Non-pigmented ciliary epithelial cell (primary cell): ENCODE measurements at regions not wholly inside any gene's neighbourhood (a gene's known extent, or its start where the extent isn't known, plus 50 kb on each side); places are given as distances from the start of the nearest gene placed in this dataset.

Experiments used
- DNase-seq: peaks from one replicate; pipeline ENCODE4 v3.0.0-alpha.2; 2010; ENCODE audit warnings: low read depth

DNA sequence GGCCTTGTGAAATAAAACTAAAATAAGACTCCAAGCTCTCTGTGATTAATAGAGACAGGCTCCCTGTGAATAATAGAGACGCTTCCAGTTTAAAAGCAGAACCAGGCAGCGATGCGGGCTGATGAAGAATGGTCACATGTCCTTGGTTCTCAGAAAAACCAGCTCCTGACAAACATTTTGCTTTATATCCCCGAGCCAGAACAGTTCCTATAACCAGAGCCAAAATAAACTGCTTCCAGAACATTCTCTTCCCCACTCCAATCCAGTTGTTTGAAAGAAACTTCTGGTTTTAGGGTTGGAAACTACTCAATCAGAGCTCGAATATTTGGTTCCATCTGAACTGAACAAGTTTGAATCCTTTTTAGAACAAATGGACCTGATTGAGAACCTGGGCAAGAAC lies 213.7 kb downstream of the TSN start:
- DNase-seq = no peak

DNA sequence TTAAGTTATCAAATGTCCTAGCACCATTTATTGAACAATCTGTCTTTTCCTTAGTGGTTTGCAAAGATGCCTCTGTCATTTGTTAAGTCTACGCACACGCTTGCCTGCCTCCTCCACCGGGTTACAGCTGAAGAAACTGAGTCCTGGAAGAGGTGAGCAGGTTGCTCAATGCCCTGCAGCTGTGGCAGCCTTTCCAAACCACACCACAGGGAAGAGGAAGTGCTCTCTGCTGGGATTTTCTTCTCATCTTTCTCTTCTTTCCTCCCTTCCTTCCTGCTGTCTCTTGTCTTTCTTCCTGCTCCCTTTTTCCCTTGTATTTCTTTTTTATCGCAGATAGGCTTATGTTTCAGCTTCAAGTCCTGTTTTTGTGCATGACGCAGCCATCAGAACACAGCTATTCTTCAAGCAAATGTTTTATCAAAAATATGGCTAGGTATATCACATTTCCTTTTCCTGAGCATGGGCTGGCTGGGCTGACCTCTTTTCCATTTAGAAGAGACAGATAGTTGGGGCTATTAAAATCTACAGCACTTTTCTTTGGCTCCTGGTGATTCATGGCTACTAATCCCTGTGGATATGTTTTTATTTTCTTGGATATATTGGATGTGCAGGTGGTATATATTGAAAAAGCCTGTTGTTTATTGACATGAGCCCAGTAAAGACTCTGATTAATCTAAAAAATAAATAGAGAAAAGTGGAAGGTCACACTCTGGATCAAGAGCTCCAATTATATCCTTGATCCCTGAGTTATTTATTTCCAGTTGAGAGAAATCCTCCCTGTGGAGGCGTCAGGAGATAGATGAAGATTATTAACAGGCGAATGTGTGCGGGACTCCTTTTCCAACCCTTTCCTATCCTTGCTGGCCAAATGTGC lies 214.6 kb downstream of the TSN start:
- DNase-seq = no peak

DNA sequence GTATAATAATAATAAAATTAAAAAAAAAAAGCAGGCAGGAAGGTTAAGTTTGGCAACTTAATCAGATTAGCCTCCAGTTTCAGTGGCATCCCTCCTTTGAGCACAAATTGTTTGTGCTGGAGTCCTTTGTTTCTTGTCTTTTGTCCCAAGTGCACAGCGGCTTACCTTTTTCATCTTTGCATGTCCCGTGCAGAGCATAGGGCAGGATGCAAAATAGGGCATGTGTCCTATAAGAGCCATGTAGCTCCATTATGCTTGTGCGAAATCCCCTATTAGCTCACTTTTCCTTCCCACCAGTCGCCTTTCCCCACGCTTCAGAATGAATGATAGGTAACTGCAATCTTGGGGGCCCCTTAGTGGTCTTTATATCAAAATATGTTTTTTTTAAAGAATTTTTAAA lies 216.8 kb downstream of the TSN start:
- DNase-seq = no peak

DNA sequence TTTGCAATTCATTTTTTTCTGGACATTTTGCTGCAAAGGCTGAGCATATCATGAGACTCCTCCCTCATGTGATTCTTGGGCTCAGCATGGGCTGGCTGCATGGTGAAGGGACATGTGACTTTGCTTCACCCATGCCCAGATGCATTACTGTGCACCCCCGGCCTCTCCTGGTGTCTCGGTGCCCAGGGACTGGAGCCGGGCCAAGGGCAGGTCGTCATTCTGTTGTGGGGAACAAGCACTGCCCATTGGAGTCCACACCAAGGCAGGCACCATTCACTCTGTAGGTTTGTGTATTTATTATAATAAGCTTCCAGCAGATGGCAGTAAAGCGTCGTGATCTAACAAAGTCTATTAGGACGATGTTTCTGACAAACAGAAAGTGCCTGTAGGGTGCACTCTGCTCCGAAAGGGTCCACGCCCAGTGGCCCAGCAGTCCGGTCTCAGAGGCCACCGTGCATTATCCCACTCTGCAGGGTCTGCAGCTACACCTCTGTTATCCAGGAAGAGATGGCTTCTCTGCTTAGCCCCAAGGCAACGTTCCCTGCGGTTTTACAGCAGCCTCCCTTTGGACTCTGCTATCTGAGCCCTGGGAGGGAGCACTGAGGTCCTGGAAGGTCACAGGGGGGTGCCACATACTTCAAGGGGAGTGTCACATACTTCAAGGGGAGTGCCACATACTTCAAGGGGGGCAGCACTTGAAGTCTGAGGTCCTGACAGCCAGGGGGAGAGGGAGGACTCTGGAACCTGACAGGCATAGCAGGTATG lies 219.6 kb downstream of the TSN start:
- DNase-seq = peak; percentile 28

DNA sequence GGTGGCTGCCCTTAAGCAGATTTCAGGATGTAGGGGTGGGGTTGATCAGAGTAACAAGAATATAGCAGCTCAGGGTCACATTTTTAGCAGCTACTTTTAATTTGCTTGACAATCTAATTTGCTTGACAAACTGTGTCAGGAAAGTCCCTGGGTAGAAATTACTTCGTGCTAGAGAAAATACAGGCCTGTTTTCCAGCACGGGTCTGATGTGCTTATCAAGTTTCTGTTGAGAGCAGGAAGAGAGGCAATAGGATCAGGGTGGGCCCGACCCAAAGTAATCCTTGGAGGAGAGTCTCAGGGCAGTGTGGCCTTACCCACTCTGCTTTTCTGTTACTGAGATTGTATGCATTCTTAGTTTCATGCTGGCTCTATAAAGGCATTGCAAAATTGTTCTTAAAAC lies 221.5 kb downstream of the TSN start:
- no peak for DNase-seq

DNA sequence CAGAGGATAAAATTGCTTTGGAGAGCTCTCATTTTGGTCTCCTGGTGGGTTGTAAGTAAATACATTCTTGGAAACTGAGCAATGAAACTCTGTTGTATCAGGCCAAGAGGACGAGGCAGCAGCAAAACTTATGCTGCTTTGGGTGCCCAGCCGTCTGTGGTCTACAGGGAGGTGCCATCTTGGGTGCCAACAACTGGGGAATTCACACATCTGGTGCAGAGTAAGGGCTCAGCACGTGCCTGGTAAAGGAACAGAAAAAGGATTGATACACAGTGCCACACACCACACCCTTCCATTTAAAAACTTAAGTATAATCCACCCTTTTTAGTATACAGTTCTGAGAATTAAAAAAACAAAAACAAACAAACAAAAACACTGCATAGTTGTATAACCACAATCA lies 221.9 kb downstream of the TSN start:
- no peak for DNase-seq

DNA sequence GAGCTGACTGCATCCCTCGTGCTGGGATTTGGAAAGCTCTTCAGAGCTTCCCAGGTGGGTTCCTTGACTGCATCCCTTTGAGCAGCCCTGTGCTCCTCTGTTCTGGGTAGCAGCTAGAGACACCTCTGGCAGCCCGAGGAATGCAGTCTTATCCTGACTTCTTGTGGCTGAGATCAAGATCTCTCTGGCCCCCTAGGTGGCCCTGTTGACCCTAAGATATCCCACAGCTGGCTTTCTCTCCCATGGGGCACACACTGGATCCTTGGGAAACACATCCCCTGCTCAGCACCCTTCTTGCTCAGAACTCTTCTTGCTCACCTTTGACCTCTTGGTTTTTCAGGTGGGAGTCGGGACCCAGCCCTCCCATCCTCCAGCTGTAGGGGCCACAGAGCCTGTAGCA lies 237.2 kb downstream of the TSN start:
- no peak for DNase-seq

DNA sequence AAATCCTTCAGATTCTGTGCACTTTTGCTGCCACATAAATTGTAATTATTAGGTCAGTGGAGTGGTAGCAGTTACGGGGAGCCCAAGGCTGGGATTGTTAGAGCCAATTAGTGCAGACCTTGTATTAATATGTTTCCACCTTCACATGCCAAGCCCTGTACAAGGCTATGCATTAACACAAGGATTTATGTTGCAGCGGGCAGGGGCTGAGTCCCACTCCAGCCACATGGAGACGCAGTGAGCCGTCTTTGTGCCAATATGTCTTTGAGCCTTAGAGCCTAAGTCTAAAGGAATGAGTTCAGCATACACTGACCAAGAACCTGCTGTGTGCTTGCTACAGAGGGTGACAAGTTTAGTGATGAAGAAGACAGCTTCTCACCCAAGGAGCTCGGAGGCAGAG lies 238.2 kb downstream of the TSN start:
- DNase-seq = no peak

DNA sequence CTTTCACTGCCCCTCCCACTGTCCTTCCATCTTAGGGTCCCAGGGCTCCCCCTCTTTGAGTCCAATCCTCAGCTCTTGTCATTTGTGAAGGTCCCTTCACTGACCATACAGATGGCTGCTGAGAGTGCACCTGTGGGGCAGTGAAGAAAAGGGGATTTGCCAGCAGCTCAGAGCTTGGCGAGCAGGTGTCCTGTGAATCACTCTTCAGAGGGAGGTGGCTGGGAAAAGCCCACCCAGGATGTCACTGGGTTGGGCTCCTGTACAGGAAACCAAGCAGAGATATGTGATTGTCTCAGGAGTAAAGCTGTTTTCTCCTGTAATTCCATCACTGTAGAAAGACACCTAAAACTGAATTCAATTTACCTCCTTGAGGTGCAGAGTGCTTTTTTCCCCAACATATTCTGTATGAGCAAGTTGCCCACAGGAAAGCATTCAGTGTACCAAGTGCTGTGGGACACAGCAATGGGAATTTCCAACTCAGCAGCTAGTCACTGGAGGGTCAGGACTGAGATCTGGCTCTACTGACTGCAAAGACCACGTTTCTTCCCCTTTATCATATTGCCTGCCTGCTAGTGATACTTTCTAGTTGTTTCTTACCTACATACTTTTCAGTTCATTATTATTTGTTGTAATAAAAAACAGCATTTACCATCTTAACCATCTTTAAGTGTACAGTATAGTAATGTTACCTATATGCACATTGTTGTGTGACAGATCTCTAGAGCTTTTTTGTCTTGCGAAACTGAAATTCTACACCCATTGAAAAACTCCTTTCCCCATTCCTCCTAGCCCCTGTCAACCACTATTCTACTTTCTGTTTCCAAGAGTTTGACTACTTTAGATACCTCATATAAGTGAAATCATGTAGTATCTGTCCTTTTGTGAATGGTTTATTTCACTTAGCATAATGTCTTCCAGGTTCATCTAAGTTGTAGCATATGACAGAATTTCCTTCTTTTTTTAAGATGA lies 239.1 kb downstream of the TSN start:
- DNase-seq = no peak

DNA sequence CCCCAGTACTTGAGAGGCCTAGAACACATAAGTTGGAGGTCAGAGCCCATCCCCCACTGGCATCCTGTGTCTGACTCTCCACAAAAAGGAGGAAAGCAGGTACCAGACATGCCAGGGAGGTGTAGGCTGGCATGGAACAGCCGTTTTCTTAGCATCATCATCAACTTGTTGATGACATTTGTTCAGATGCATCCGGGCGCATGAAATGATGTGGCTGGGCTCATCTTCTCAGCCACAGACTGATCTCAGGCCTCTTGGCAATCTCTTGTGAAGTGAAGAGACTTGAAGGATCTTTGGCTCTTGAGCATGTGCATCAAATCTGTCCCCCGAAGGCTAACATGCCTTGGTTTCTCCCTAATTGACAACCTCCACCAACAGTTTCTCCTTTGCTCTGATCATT lies 243.3 kb downstream of the TSN start:
- DNase-seq = no peak

DNA sequence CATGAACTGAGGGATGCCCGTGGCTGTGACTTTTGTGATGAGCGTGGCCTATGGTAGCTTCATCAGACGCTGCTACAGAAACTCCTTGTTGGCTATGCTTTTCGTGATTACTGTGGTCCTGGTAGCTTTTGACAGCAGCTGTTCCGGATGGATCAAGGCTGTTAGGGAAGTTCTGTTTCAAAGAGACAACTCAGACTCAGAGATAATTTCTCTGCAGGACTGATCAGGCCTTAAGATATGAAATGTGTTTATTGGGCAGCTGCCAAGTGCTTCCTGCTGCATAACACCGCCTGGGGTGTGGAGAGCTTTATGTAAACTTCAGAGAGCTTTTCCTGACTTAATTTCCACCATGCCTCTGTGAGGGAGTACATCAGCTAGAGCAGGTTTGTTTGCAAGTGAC lies 243.8 kb downstream of the TSN start:
- peak; percentile 31 for DNase-seq

DNA sequence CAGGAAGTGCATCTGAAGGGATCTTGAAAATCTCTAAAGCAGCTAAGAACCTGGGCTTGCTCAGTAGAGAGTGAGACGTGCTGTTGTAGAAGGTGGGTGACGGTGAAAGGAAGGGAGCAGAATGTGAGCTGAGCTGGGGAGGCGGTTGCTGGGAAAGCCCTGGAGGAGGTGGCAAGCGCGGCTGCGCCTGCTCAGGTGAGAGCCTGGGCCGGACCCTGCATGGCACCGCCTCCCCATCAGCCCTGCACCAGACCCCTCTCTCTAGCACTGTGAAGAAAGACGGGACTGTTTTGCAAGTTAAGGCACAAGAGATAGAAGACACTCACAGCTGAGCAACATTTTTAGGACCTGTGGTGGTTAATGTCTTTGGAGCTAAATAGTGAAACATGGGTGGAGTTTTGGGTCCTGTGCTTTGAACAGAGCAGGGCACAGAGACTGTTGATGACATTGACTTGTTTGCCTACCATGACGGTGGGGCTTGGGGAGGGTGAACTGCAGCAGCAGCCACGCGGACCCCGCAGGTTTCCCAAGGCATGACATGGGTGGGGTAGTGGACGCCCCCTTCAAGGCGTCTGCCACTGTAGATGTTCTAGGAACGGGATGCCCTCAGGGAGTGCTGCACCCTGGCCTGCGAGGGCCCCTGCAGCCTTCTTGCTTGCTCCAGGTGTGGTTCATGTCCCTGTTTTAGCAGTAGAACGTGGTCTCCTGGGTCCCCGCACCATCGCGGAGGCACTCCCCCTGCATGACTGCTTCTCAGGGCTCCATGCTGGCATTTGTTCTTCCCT lies 245.3 kb downstream of the TSN start:
- no peak for DNase-seq

DNA sequence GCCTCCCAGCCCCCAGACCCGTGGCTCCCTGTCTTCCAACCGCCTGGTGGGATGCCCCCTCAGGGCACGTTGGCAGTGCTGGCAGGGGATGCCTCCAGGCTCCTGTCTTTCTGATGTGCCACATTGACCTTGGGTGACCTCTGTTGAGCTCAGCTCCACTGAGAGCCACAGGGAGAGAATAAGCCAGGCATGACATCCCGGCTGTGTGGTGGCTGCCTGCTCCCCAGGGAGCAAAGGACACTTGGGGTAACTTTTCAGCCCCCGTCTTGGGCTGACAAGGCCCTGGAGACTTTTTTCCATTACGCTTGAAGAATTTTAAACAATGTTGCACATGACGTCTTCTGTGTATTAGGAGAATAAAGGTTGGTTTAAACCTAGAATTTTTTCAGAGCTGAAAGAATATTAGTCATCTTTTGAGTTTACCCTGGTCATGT lies 246.0 kb downstream of the TSN start:
- peak; percentile 4 for DNase-seq

DNA sequence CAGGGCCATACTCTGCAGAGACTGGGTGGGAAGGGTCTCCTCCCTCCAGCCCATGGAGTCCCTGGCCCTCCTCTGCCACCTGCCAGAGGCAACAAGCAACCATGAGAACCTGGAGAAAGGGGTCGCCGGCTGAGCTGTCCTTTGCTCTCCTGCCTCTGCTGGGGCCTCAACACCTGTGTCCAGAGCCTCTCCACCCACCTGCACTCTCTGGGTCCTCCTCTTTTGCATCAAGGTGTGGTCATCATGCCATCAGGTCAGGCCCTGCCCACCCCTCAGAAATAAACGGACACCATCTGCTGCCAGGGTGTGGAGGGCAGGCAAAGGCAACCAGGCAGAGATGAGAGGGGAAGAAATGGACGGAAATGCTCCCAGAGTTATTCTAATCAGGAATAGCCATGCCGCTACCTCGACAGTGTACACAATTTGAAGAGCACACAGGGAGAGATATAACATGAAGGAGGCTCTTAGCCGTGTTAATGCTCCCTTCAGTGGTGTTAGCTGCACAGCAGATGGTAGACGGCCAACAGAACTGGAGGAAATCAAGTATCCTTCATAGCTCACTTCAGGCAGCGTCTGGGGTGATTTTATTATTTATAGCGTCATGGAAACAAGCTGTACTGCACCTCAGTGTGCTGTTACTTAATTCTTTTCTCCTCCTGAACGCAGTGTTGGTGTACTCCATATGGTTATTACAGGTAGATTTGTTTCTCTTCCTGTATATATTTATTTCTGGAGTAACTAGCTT lies 247.9 kb downstream of the TSN start:
- no peak for DNase-seq

DNA sequence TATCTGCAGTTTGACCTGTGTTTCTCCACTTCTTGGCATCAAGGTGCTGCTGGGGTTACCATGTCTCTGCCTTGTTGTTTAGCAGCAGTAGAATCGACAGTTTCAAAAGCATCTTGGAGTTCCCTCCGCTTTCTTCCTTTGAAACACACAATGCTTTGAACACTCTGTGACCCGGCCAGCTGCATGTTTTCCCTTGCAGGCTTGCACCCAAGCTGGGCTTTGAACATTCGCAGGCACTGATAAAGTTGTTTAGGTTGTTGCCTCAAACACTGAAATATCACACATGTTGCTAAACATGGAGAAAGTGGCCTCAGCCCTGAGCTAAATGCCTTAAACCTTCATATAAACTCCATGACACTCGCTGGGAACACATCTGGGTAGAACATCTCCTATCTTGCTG lies 251.7 kb downstream of the TSN start:
- DNase-seq = no peak

DNA sequence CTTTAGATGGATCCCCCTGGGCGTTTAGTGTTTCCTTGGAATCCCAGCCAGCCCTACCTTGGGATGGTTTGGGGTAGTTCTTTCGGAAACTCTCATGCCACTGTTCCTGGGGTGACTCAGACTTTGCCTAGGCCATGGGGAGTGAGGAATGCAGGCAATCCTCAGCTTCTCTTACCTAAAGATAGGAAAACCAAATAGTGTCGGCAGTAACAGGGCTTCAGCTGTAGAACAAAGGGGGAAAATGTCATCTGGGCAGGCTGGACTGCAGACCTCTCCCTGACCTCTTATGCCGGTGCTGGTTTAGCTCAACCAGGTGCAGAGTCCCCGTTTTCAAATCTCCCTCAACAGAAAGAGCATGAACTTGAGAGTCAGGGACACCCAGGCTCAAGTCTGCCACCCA lies 252.1 kb downstream of the TSN start:
- DNase-seq = no peak

DNA sequence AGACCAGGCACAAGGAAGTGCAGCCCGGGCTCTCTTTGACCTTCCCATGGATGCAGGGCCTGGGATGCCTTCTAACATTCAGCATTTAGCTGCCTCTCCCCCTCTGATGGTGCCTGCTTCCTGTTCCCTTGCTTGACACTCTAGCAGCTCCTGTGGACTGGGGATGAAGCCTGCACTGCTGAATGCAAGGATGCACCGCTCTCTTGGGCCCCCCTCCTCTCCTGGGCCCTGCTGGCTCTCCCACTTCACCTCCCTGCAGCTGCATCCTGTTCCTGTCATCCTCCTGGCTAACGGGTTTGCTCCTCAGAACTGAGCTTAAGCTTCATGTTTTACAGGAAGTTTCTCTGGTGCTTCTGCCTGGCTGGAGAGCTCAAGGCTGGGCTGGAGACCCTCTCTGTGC lies 254.1 kb downstream of the TSN start:
- no peak for DNase-seq

DNA sequence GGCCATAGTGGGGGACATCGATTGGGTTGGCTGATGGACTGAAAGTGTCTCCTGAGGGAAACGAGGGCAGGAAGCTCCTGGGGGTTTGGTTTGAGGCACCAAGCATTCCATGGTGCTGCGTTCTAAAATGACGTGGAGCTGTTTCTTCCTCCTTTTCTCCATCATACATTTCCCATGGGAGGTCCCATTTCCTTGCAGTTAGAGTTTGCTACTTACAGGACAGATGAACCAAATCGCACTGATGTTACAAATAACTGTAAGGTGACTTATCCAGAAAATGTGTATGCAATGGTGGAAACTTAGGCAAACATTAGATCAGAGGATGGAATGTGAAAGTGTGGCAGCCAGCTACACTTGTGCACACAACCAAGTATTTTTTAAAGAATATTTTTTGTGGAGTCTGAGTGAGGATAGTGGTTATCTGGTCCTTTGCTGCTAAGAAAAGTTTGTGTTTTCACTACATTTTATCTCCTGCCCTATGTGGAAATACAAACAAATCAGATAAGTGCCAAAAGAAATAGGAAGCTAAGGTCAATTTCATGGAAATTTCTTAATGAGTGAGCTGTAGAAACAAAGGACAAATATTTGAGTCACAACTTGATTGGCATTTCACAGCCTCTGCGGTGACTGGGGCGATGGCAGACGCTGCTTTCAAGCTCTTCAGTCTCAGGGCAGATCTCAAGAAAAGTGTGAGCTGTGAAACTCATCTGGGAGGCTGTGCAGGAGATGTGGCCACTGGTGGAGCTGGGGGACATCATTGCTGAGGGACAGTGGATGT lies 256.2 kb downstream of the TSN start:
- no peak for DNase-seq

DNA sequence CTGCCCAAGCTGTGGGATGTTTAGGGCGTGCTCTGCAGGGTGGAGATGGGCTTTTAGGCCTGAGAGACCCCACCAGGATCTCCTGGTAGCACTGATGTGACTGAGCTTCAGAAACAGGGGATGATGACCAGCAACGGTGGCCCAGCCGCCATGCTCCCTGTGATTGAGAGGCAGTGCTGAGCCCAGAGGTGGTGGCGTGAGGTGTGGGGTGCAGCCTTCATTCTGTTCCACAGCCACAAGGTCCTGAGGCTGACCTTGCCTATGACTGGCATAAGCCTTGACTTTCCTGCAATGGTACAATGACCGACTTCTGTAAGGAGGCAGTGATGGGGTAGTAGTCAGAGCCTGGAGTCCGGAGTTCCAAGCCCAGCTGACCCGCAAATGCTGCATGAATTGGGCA lies 263.3 kb downstream of the TSN start:
- DNase-seq = no peak

DNA sequence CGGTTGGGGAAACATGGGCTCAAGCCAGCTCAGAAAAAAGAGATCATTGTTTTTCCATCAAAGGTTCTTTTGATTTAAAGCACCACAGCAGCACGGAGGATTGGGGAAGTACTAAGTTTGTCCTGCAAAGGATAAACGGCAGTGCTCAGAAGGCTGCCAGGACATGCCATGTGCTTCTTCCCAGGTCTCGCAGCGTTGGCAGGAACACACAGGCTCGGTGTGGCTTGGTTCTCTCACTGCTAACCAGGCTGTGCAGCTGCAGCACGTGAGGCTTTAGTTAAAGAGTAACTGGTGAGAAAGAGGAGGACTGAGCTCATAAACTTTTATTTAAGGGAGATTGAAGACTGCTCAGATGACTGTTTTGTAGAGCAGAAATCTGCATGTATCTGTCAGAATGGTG lies 264.3 kb downstream of the TSN start:
- no peak for DNase-seq
